Subcutaneous abdominal adipose tissue (tissue), 5 donors: ENCODE measurements at regions not wholly inside any gene's neighbourhood (a gene's known extent, or its start where the extent isn't known, plus 50 kb on each side); places are given as distances from the start of the nearest gene placed in this dataset.

ENCODE experiments used
- H3K27ac ChIP-seq: one replicate; pipeline ENCODE4 v1.7.0; 2013; ENCODE audit warnings: low read depth, mild to moderate bottlenecking, inconsistent platforms, low read length, moderate library complexity
- H3K27me3 ChIP-seq, 5 donors: one replicate each; pipeline ENCODE4 v1.7.0; 2013; ENCODE audit warnings: low read length in 5 of 5, inconsistent platforms in 1 of 5; ENCODE audit not compliant: control insufficient read depth in 5 of 5, insufficient read depth in 4 of 5
- H3K36me3 ChIP-seq, 5 donors: one replicate each; pipeline ENCODE4 v1.7.0; 2013; ENCODE audit warnings: low read length in 5 of 5; ENCODE audit not compliant: control insufficient read depth in 5 of 5, insufficient read depth in 5 of 5
- H3K4me1 ChIP-seq, 5 donors: one replicate each; pipeline ENCODE4 v1.7.0; 2013; ENCODE audit warnings: low read length in 5 of 5, mild to moderate bottlenecking in 3 of 5, moderate library complexity in 1 of 5; ENCODE audit not compliant: control insufficient read depth in 5 of 5, insufficient read depth in 5 of 5
- H3K4me3 ChIP-seq, 5 donors: one replicate each; pipeline ENCODE4 v1.7.0; 2013; ENCODE audit warnings: low read length in 5 of 5, low read depth in 1 of 5
- H3K9ac ChIP-seq, 5 donors: one replicate each; pipeline ENCODE4 v1.7.0; 2013; ENCODE audit warnings: low read length in 5 of 5, mild to moderate bottlenecking in 4 of 5, moderate library complexity in 3 of 5
- H3K9me3 ChIP-seq, 5 donors: one replicate each; pipeline ENCODE4 v1.7.0; 2013; ENCODE audit warnings: low read length in 5 of 5; ENCODE audit not compliant: control insufficient read depth in 5 of 5
- donor health status: healthy.
- donor health status: healthy.
- donor health status: healthy.
- donor health status: healthy.
- donor health status: healthy.

GRCh38 chr2:8582651-8583399, 99.0 kb upstream of the ID2 start:
- no peak overlapping the region for H3K4me3 ChIP-seq
- H3K9me3 ChIP-seq = no peaks in the 10 kb centered on the region
- no peak overlapping the region for H3K27ac ChIP-seq
- H3K4me1 ChIP-seq = peaks cover 0 to 34% (median 10%) of the 10 kb centered on the region in 5 donors
- H3K36me3 ChIP-seq = no peaks in the 10 kb centered on the region
- no peak overlapping the region for H3K9ac ChIP-seq
- peaks cover 0 to 14% (median 6%) of the 10 kb centered on the region in 5 donors for H3K27me3 ChIP-seq

- Histone ChIP-seq H3K9me3 (no peaks in the 10 kb centered on the region), H3K36me3 (no peaks in the 10 kb centered on the region), H3K9ac (peak overlapping the region in 1 of 5 donors; percentile 4), H3K4me3 (peak overlapping the region in 3 of 5 donors; percentile 17 to 36 (median 28)), H3K27ac (no peak overlapping the region), H3K27me3 (peaks cover 0 to 15% (median 6%) of the 10 kb centered on the region in 5 donors), H3K4me1 (peaks cover 0 to 34% (median 10%) of the 10 kb centered on the region in 5 donors)
These were observed 98.3 kb upstream of the ID2 start for GRCh38 chr2:8583400-8584173.

DNA sequence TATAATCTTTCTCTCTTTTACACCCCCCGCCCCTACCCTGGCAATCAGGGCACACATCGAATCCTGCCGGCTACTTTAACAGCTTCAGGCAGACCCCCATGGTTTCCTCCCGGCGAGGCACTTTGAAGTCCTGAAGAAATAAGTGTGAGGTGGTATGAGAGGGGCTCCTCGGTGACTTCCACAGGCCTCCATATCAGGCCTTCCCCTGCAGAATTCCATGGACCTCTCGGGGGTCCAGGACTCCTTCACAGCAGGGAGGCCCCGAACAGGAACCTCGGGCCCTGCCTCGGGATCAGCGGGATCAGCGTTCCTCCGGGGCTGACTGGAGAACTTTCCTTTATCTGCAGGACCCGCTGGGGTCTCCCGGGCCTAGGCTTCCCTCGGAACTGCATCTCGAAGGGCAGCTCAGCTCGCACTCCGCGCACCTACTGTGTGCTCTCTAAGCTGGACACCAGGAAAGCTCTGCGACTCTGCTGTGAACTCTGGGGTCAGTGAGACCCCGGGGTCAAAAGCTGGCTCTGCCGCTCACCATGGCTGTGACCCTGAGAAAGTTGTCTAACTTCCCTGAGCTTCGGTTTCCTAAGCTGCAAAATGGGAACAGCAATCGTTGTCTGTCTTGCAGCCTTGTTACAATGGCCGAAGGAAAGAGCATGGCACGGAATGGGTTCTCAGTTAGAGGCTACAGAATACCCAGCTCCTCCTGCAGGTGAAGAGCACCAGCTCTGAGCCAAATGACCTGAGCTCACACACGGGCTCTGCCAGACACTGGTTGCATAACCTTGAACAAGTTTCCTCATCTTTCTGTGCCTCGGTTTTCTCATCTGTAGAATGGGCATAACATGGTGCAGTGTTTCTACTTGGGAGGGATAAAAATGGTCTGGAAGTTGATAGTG, 97.4 kb upstream of the ID2 start:
- H3K9me3 ChIP-seq = no peaks in the 10 kb centered on the region
- H3K9ac ChIP-seq = peak overlapping the region in 1 of 5 donors; percentile 4
- peaks cover 0 to 15% (median 6%) of the 10 kb centered on the region in 5 donors for H3K27me3 ChIP-seq
- peaks cover 0 to 34% (median 10%) of the 10 kb centered on the region in 5 donors for H3K4me1 ChIP-seq
- H3K27ac ChIP-seq = no peak overlapping the region
- peak overlapping the region in 3 of 5 donors; percentile 17 to 36 (median 28) for H3K4me3 ChIP-seq
- no peaks in the 10 kb centered on the region for H3K36me3 ChIP-seq

- H3K36me3 ChIP-seq = no peaks in the 10 kb centered on the region
- peaks cover 0 to 27% (median 10%) of the 10 kb centered on the region in 5 donors for H3K4me1 ChIP-seq
- no peaks in the 10 kb centered on the region for H3K9me3 ChIP-seq
- peaks cover 0 to 15% (median 6%) of the 10 kb centered on the region in 5 donors for H3K27me3 ChIP-seq
- no peak overlapping the region for H3K27ac ChIP-seq
- H3K4me3 ChIP-seq = no peak overlapping the region
- H3K9ac ChIP-seq = no peak overlapping the region
These were observed 95.3 kb upstream of the ID2 start for GRCh38 chr2:8586457-8587051.

- H3K36me3 ChIP-seq = no peaks in the 10 kb centered on the region
- H3K9ac ChIP-seq = no peak overlapping the region
- no peak overlapping the region for H3K27ac ChIP-seq
These were observed 94.5 kb upstream of the ID2 start for GRCh38 chr2:8587251-8587791.

DNA sequence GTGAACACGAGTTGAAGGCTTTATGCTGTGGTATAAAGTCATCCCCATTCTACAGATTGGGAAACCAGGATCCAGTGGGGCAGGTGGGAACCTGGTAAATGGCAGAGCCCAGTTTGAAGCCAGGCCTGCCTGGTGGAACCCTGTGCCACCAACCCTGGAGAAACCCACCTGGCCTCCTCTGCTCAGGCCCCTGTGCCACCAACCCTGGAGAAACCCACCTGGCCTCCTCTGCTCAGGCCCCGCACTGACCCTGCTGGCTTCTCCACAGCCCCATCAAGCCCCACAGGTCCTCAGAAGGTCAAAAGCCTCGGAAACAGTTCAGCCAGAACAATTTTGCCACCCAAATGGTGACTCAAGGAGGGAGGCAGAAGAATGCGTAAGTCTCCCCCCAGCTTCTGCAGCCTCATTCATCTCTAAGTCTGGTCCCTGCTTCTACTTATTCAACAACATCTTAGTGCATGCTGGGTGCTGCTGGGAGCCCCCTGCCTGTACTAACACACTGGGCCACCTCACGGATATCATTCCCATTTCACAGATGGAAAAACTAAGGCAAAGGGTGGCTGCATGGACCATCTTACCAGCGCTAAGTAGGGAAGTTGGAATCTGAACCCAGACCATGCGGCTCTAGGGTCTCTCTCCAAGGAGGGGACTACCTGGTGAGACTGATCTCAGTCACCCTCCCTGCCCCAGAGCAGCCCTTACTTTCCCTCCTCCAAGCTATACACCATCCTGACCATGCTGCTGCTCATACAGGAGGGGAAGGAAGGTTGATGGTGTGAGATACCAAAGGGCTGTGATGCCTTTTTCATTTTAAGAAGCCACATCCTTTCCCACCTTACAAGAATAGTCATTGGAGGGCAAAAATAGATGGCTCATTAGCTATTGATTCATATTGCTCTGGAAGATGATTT, 93.7 kb upstream of the ID2 start:
- Histone ChIP-seq H3K36me3 (no peaks in the 10 kb centered on the region), H3K4me1 (peaks cover 0 to 21% (median 6%) of the 10 kb centered on the region in 5 donors), H3K27ac (no peak overlapping the region), H3K27me3 (peaks cover 0 to 15% (median 6%) of the 10 kb centered on the region in 5 donors), H3K9me3 (no peaks in the 10 kb centered on the region), H3K4me3 (no peak overlapping the region), H3K9ac (no peak overlapping the region)

More at GRCh38 chr2:8587251-8587791, 94.5 kb upstream of the ID2 start:
- Histone ChIP-seq H3K4me3 (no peak overlapping the region), H3K9me3 (no peaks in the 10 kb centered on the region), H3K27me3 (peaks cover 0 to 15% (median 6%) of the 10 kb centered on the region in 5 donors), H3K4me1 (peaks cover 0 to 27% (median 10%) of the 10 kb centered on the region in 5 donors)

- no peak overlapping the region for H3K27ac ChIP-seq
- no peak overlapping the region for H3K9ac ChIP-seq
- no peak overlapping the region for H3K4me3 ChIP-seq
- H3K36me3 ChIP-seq = no peaks in the 10 kb centered on the region
- no peaks in the 10 kb centered on the region for H3K9me3 ChIP-seq
- H3K4me1 ChIP-seq = peaks cover 0 to 16% (median 5%) of the 10 kb centered on the region in 5 donors
- H3K27me3 ChIP-seq = peaks cover 0 to 15% (median 6%) of the 10 kb centered on the region in 5 donors
These were observed 93.0 kb upstream of the ID2 start for GRCh38 chr2:8588831-8589191.

DNA sequence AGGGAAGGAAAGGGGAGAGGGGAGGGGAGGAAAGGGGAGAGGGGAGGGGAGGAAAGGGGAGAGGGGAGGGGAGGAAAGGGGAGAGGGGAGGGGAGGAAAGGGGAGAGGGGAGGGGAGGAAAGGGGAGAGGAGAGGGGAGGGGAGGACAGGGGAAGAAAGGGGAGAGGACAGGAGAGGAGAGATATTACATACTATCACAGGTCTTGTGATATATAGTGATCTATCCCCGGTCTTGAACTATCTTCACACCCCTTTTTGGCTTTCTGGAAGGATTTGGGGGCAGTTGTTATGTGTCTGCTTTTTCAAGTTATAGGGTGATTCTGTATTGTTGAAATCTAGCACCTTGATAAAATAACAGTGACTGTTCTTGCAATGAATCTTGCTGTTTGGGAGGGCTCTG, 92.1 kb upstream of the ID2 start:
- H3K27ac ChIP-seq = no peak overlapping the region
- no peaks in the 10 kb centered on the region for H3K36me3 ChIP-seq
- no peak overlapping the region for H3K4me3 ChIP-seq
- H3K9ac ChIP-seq = no peak overlapping the region
- peaks cover 0 to 9% (median 0%) of the 10 kb centered on the region in 5 donors for H3K4me1 ChIP-seq
- H3K9me3 ChIP-seq = no peaks in the 10 kb centered on the region
- H3K27me3 ChIP-seq = peaks cover 0 to 15% (median 6%) of the 10 kb centered on the region in 5 donors
